ENCODE measurements at regions not wholly inside any gene's neighbourhood (a gene's known extent, or its start where the extent isn't known, plus 50 kb on each side); places are given as distances from the start of the nearest gene placed in this dataset.
"Not testable (repeated sequence)": the region's sequence is repeated elsewhere in the genome, so short reads cannot be mapped to it uniquely, and the experiment has no call there.

GRCh38 chr7:20911081-20911480 lies 124.4 kb upstream of the SP8 start:
- TF ChIP-seq CTCF (IDR thresholded peaks at IDR 0.05; ENCODE audit: low read depth, low read length, missing control alignments): no peak
- H3K4me3 ChIP-seq (replicated peaks; ENCODE audit: low read depth, low read length): no peak overlapping the region
- DNase-seq (ENCODE audit: extremely low read depth, low read depth): no peak

- no peak overlapping the region for H3K4me3 ChIP-seq (replicated peaks; ENCODE audit: low read depth, low read length)
- no peak for TF ChIP-seq CTCF (IDR thresholded peaks at IDR 0.05; ENCODE audit: low read depth, low read length, missing control alignments)
- no peak for DNase-seq (ENCODE audit: extremely low read depth, low read depth)
Observed at GRCh38 chr7:20913853-20914252, 127.2 kb upstream of the SP8 start.

GRCh38 chr7:20916311-20916710 lies 129.6 kb upstream of the SP8 start:
- no peak overlapping the region for H3K4me3 ChIP-seq (replicated peaks; ENCODE audit: low read depth, low read length)
- TF ChIP-seq CTCF (IDR thresholded peaks at IDR 0.05; ENCODE audit: low read depth, low read length, missing control alignments): no peak
- DNase-seq (ENCODE audit: extremely low read depth, low read depth): no peak

- no peak overlapping the region for H3K4me3 ChIP-seq (replicated peaks; ENCODE audit: low read depth, low read length)
- no peak for DNase-seq (ENCODE audit: extremely low read depth, low read depth)
- no peak for TF ChIP-seq CTCF (IDR thresholded peaks at IDR 0.05; ENCODE audit: low read depth, low read length, missing control alignments)
Observed at GRCh38 chr7:20917603-20918002, 130.9 kb upstream of the SP8 start.

- DNase-seq (ENCODE audit: extremely low read depth, low read depth): no peak
- no peak overlapping the region for H3K4me3 ChIP-seq (replicated peaks; ENCODE audit: low read depth, low read length)
- TF ChIP-seq CTCF (IDR thresholded peaks at IDR 0.05; ENCODE audit: low read depth, low read length, missing control alignments): no peak
Observed at GRCh38 chr7:20918156-20918555, 131.5 kb upstream of the SP8 start.

- not testable (repeated sequence) for H3K4me3 ChIP-seq (replicated peaks; ENCODE audit: low read depth, low read length); DNase-seq (ENCODE audit: extremely low read depth, low read depth)
Observed at GRCh38 chr7:20927178-20927577, 140.5 kb upstream of the SP8 start.

- TF ChIP-seq CTCF (IDR thresholded peaks at IDR 0.05; ENCODE audit: low read depth, low read length, missing control alignments): no peak
- H3K4me3 ChIP-seq (replicated peaks; ENCODE audit: low read depth, low read length): no peak overlapping the region
- DNase-seq (ENCODE audit: extremely low read depth, low read depth): no peak
Observed at GRCh38 chr7:20927976-20928375, 141.3 kb upstream of the SP8 start.

Data from HFF-Myc (cell line).